Spleen (tissue), 7 donors: ENCODE measurements at regions not wholly inside any gene's neighbourhood (a gene's known extent, or its start where the extent isn't known, plus 50 kb on each side); places are given as distances from the start of the nearest gene placed in this dataset.

ENCODE experiments used
- CTCF ChIP-seq, 11 experiments: fragments of 200-600 bp in 7 of 11; fragments of 450-650 bp in 4 of 11; sonication (generic) in 4 of 11; IDR thresholded peaks in 8 of 11; conservative IDR thresholded peaks in 3 of 11; 1 replicate in 7 of 11; 2 replicates in 4 of 11; pipeline versions ENCODE4 v1.4.0 to v1.8.0; 2016 to 2021; ENCODE audit warnings: antibody characterized with exemption in 11 of 11, inconsistent platforms in 4 of 11, mild to moderate bottlenecking in 1 of 11
- POLR2A ChIP-seq, 3 donors: fragments of 450-650 bp; IDR thresholded peaks; one replicate each; pipeline ENCODE4 v1.5.1; 2017; ENCODE audit warnings: antibody characterized with exemption in 3 of 3, mild to moderate bottlenecking in 1 of 3
- POLR2AphosphoS5 ChIP-seq, 3 donors: sonication (generic); formaldehyde crosslinking; IDR thresholded peaks; one replicate each; pipeline ENCODE4 v1.5.1; 2017; ENCODE audit warnings: antibody characterized with exemption in 3 of 3
- donor health status: DM: no; HTN: no; CAD: no; lungs with moderate emphysema.
- donor health status: DM: no; HTN: no; CAD: no.
- donor health status: DM: no; HTN: no; CAD: no.

- no peak for TF ChIP-seq CTCF (IDR thresholded peaks at IDR 0.05 in 8 of 11, conservative IDR thresholded peaks at IDR 0.05 in 3 of 11)
- TF ChIP-seq POLR2AphosphoS5 (IDR thresholded peaks at IDR 0.05) = no peak
- TF ChIP-seq POLR2A (IDR thresholded peaks at IDR 0.05) = no peak
These were observed 413.6 kb downstream of the TMEM121 start for GRCh38 chr14:105939810-105940508.
